A673 (cell line): ENCODE measurements at regions not wholly inside any gene's neighbourhood (a gene's known extent, or its start where the extent isn't known, plus 50 kb on each side); places are given as distances from the start of the nearest gene placed in this dataset.

ENCODE experiments used
- BruUV-seq: library from RNA; stranded (reverse); fragments of 400-500 nt; replicated peaks from 2 replicates; lab custom pipeline; 2021; lab: Mats Ljungman, UMichigan
- CTCF ChIA-PET: fragments of 300-600 bp; sonication (Branson Sonifier 250); formaldehyde crosslinking; loops from one replicate; lab custom pipeline; 2022; ENCODE audit warnings: antibody characterized with exemption; lab: Charles Lee
- POLR2A ChIA-PET: fragments of 300-600 bp; sonication (Branson Sonifier 250); formaldehyde crosslinking; loops from one replicate; lab custom pipeline; 2022; ENCODE audit warnings: antibody characterized with exemption; ENCODE audit not compliant: low non-redundant PET; lab: Charles Lee
- DNase-seq: peaks from one replicate; pipeline ENCODE4 v3.0.0-alpha.2; 2015; ENCODE audit warnings: low spot score
- H3K27ac ChIP-seq: fragments of 200-600 bp; sonication (generic); 2 replicates; pipeline ENCODE4 v1.5.1; 2016; ENCODE audit warnings: mixed run types, low read depth, mild to moderate bottlenecking, mixed read lengths, antibody characterized with exemption, low read length; ENCODE audit not compliant: poor library complexity, severe bottlenecking
- H3K27me3 ChIP-seq: fragments of 200-600 bp; sonication (generic); replicated peaks from 2 replicates; pipeline ENCODE4 v1.6.1; 2017; ENCODE audit warnings: mixed run types, low read depth, mild to moderate bottlenecking, mixed read lengths, antibody characterized with exemption, low read length; ENCODE audit not compliant: insufficient read depth, poor library complexity
- H3K36me3 ChIP-seq: fragments of 200-600 bp; sonication (generic); 2 replicates; pipeline ENCODE4 v1.6.1; 2016; ENCODE audit warnings: mixed run types, mild to moderate bottlenecking, mixed read lengths, antibody characterized with exemption, low read length; ENCODE audit not compliant: insufficient read depth, poor library complexity, severe bottlenecking
- H3K4me1 ChIP-seq: fragments of 200-600 bp; sonication (generic); 2 replicates; pipeline ENCODE4 v1.6.1; 2017; ENCODE audit warnings: mixed run types, mild to moderate bottlenecking, mixed read lengths, antibody characterized with exemption, low read length; ENCODE audit not compliant: insufficient read depth, poor library complexity, severe bottlenecking
- H3K4me3 ChIP-seq: fragments of 200-600 bp; sonication (generic); 2 replicates; pipeline ENCODE4 v1.5.1; 2016; ENCODE audit warnings: low read depth, mixed run types, mild to moderate bottlenecking, mixed read lengths, low read length; ENCODE audit not compliant: poor library complexity, severe bottlenecking
- H3K9me3 ChIP-seq: fragments of 200-600 bp; sonication (generic); 2 replicates; pipeline ENCODE4 v1.6.1; 2016; ENCODE audit warnings: mixed run types, low read depth, mild to moderate bottlenecking, mixed read lengths, antibody characterized with exemption, low read length; ENCODE audit not compliant: poor library complexity, severe bottlenecking
- EZH2 ChIP-seq: fragments of 200-600 bp; sonication (generic); IDR thresholded peaks from 2 replicates; pipeline ENCODE4 v1.6.1; 2017; ENCODE audit warnings: borderline replicate concordance, low read depth, mild to moderate bottlenecking, mixed read lengths, antibody characterized with exemption, low read length; ENCODE audit not compliant: poor library complexity, severe bottlenecking
- intact Hi-C: fragments of 100-400 bp; cut with micrococcal nuclease; formaldehyde crosslinking; loops from one replicate; pipeline ENCODE4 v1.10.0; 2022; ENCODE audit not compliant: unreplicated experiment
- TF ChIP-seq, protein P1 (sequence below): fragments of 300-800, 200-600 bp; sonication (generic); conservative IDR thresholded peaks from 2 replicates; pipeline ENCODE4 v1.5.1; 2017; ENCODE audit warnings: low read depth, mild to moderate bottlenecking, antibody characterized with exemption, low read length, moderate library complexity, mixed read lengths

DNA sequence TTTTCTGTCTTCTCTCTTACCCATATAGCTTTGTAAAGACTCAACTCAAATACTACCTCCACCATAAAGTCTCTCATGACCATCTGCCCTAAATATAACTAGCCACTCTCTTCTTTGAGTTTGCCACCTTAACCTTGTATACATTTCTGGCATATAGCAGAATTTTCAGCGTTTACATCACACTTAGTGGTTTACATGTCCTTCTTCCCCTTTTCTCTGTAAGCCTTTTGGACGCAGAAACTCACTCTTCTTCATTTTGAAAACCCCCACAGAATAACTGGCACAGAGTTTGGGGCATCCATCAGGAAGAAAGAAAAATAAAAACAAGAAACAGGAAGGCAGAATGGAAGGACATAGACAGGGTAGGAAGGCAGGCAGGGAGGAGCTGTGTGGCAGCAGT lies 131.8 kb upstream of the DUSP10 start:
- Histone ChIP-seq H3K9me3 (no peaks in the 10 kb centered on the region), H3K27ac (no peak overlapping the region), H3K4me3 (no peak overlapping the region), H3K27me3 (no peaks in the 10 kb centered on the region), H3K4me1 (no peaks in the 10 kb centered on the region), H3K36me3 (no peaks in the 10 kb centered on the region)
- ChIA-PET CTCF (no interaction called here), POLR2A (no interaction called here)
- intact Hi-C loops = no loop called here
- TF ChIP-seq, protein P1, sequence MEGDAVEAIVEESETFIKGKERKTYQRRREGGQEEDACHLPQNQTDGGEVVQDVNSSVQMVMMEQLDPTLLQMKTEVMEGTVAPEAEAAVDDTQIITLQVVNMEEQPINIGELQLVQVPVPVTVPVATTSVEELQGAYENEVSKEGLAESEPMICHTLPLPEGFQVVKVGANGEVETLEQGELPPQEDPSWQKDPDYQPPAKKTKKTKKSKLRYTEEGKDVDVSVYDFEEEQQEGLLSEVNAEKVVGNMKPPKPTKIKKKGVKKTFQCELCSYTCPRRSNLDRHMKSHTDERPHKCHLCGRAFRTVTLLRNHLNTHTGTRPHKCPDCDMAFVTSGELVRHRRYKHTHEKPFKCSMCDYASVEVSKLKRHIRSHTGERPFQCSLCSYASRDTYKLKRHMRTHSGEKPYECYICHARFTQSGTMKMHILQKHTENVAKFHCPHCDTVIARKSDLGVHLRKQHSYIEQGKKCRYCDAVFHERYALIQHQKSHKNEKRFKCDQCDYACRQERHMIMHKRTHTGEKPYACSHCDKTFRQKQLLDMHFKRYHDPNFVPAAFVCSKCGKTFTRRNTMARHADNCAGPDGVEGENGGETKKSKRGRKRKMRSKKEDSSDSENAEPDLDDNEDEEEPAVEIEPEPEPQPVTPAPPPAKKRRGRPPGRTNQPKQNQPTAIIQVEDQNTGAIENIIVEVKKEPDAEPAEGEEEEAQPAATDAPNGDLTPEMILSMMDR = no peak
- no peak for TF ChIP-seq EZH2
- DNase-seq = no peak
- no TSS peak for BruUV-seq

GRCh38 chr1:221871056-221871455 lies 129.2 kb upstream of the DUSP10 start:
- H3K4me3 ChIP-seq = no peak overlapping the region
- H3K4me1 ChIP-seq = no peaks in the 10 kb centered on the region
- H3K36me3 ChIP-seq = no peaks in the 10 kb centered on the region
- no TSS peak for BruUV-seq
- H3K27ac ChIP-seq = no peak overlapping the region
- intact Hi-C loops = no loop called here
- no peaks in the 10 kb centered on the region for H3K9me3 ChIP-seq
- TF ChIP-seq, protein P1 = no peak
- TF ChIP-seq EZH2 = no peak
- ChIA-PET CTCF (no interaction called here), POLR2A (no interaction called here)
- no peak for DNase-seq
- no peaks in the 10 kb centered on the region for H3K27me3 ChIP-seq

DNA sequence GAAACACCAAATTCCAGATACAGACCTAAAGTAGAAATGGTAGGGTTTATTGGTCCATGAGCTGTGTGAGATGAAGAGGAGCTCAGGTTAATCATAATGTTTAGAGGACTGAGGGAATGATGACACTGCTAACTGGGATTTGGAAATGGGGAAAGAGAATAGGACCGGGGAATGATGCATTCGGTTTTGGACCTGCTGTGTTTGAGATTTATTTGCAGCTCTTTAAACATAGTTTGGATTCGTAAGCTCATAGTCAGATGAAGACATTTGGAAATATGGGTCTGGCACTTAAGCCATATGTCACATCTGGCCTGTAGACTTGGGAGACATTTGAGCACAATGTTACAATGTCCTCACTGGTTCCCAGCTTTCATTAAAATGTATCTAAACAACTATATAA lies 127.9 kb upstream of the DUSP10 start:
- Histone ChIP-seq H3K27me3 (no peaks in the 10 kb centered on the region), H3K4me3 (no peak overlapping the region), H3K36me3 (no peaks in the 10 kb centered on the region), H3K9me3 (no peaks in the 10 kb centered on the region), H3K27ac (no peak overlapping the region), H3K4me1 (no peaks in the 10 kb centered on the region)
- intact Hi-C loops = no loop called here
- no peak for TF ChIP-seq EZH2
- TF ChIP-seq, protein P1 = no peak
- POLR2A ChIA-PET = no interaction called here
- DNase-seq = no peak
- CTCF ChIA-PET = no interaction called here
- BruUV-seq = no TSS peak
